ENCODE measurements at regions not wholly inside any gene's neighbourhood (a gene's known extent, or its start where the extent isn't known, plus 50 kb on each side); places are given as distances from the start of the nearest gene placed in this dataset.

GRCh38 chr15:69857686-69858391 lies 239.9 kb downstream of the TLE3 start:
- ATAC-seq = no peak
- no peaks in the 10 kb centered on the region for H3K36me3 ChIP-seq (ENCODE audit: low read depth)
- TF ChIP-seq, protein P1, sequence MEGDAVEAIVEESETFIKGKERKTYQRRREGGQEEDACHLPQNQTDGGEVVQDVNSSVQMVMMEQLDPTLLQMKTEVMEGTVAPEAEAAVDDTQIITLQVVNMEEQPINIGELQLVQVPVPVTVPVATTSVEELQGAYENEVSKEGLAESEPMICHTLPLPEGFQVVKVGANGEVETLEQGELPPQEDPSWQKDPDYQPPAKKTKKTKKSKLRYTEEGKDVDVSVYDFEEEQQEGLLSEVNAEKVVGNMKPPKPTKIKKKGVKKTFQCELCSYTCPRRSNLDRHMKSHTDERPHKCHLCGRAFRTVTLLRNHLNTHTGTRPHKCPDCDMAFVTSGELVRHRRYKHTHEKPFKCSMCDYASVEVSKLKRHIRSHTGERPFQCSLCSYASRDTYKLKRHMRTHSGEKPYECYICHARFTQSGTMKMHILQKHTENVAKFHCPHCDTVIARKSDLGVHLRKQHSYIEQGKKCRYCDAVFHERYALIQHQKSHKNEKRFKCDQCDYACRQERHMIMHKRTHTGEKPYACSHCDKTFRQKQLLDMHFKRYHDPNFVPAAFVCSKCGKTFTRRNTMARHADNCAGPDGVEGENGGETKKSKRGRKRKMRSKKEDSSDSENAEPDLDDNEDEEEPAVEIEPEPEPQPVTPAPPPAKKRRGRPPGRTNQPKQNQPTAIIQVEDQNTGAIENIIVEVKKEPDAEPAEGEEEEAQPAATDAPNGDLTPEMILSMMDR (IDR thresholded peaks at IDR 0.05) = no peak
- DNase-seq = no peak
- H3K9me3 ChIP-seq = no peaks in the 10 kb centered on the region
- no peak overlapping the region for H3K4me3 ChIP-seq
- intact Hi-C loops (cut with DNase I, micrococcal nuclease) = no loop called here
- no peaks in the 10 kb centered on the region for H3K4me1 ChIP-seq (ENCODE audit: low read depth)

DNA sequence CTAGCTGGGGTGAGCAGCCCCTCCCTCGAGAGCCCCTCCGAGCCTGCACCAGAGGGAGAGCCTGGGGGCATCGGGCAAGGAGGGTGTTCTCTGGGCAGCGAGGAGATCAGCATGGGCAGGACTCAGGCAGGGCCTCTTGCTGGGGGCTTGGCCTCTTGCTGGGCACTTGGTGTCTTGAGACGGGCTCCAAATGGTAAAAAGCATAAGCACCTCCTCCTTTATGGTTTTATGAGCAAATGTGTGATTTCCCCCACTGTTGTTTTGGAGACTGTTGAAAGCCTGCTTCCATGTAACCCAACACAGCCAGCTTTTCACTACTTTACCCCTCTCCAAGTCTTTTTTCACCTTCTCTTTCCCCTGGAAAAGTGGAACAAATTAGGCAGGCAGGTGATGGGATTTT lies 239.3 kb downstream of the TLE3 start:
- intact Hi-C loops (cut with DNase I, micrococcal nuclease) = no loop called here
- no peaks in the 10 kb centered on the region for H3K4me1 ChIP-seq (ENCODE audit: low read depth)
- no peaks in the 10 kb centered on the region for H3K36me3 ChIP-seq (ENCODE audit: low read depth)
- DNase-seq (no peak), ATAC-seq (no peak)
- TF ChIP-seq, protein P1 (IDR thresholded peaks at IDR 0.05) = no peak
- no peaks in the 10 kb centered on the region for H3K9me3 ChIP-seq
- no peak overlapping the region for H3K4me3 ChIP-seq

- intact Hi-C loops (cut with DNase I, micrococcal nuclease) = no loop called here
- Histone ChIP-seq H3K4me3 (no peak overlapping the region), H3K36me3 (ENCODE audit: low read depth) (no peaks in the 10 kb centered on the region), H3K9me3 (no peaks in the 10 kb centered on the region), H3K4me1 (ENCODE audit: low read depth) (no peaks in the 10 kb centered on the region)
- TF ChIP-seq, protein P1 (IDR thresholded peaks at IDR 0.05) = no peak
- DNase-seq (no peak), ATAC-seq (no peak)
These were observed 237.9 kb downstream of the TLE3 start for GRCh38 chr15:69859866-69860265.

GRCh38 chr15:69860321-69860720 lies 237.4 kb downstream of the TLE3 start:
- no peaks in the 10 kb centered on the region for H3K4me1 ChIP-seq (ENCODE audit: low read depth)
- TF ChIP-seq, protein P1 (IDR thresholded peaks at IDR 0.05) = no peak
- no peaks in the 10 kb centered on the region for H3K36me3 ChIP-seq (ENCODE audit: low read depth)
- H3K4me3 ChIP-seq = no peak overlapping the region
- ATAC-seq (no peak), DNase-seq (no peak)
- H3K9me3 ChIP-seq = no peaks in the 10 kb centered on the region
- intact Hi-C loops (cut with DNase I, micrococcal nuclease) = no loop called here

GRCh38 chr15:69860921-69861320 lies 236.8 kb downstream of the TLE3 start:
- no peak for DNase-seq
- H3K9me3 ChIP-seq = no peaks in the 10 kb centered on the region
- H3K4me1 ChIP-seq (ENCODE audit: low read depth) = no peaks in the 10 kb centered on the region
- no peak for ATAC-seq
- H3K4me3 ChIP-seq = no peak overlapping the region
- TF ChIP-seq, protein P1 (IDR thresholded peaks at IDR 0.05) = no peak
- H3K36me3 ChIP-seq (ENCODE audit: low read depth) = no peaks in the 10 kb centered on the region
- intact Hi-C loops (cut with DNase I, micrococcal nuclease) = no loop called here

Data from mucosa of descending colon (tissue), 3 donors.